Fibroblast of the aortic adventitia (primary cell): ENCODE measurements at regions not wholly inside any gene's neighbourhood (a gene's known extent, or its start where the extent isn't known, plus 50 kb on each side); places are given as distances from the start of the nearest gene placed in this dataset.

Experiments
- DNase-seq: peaks from one replicate; pipeline ENCODE4 v3.0.0-alpha.2; 2010; ENCODE audit warnings: low read depth
- H3K4me3 ChIP-seq: 2 replicates; pipeline ENCODE4 v1.5.1; 2011; ENCODE audit warnings: low read depth, mild to moderate bottlenecking, control low read depth, low read length, moderate library complexity
- CTCF ChIP-seq: IDR thresholded peaks from 2 replicates; pipeline ENCODE4 v1.5.1; 2011; ENCODE audit warnings: mild to moderate bottlenecking, low read length, control low read depth, inconsistent platforms; ENCODE audit not compliant: insufficient read depth

DNA sequence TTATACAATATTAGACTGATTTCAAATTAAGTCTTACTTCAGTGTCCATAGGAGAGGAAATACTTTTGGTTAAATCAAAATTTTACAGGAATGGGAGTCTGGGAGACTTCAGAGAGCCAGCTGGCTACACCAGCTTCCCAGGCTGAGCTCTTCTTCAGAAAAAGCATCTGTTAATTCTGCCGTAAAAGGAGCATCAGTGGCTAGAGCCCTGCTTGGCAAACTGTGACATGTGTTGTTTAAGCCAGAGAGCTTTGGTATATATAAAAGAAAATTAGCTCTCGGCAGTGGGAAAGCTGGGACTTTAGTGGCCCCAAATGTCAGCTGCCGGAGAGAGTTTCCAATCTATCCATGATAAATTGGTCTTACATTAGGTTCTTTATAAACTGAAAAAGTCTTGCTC is 378.8 kb upstream of the TUSC1 start:
- no peak overlapping the region for H3K4me3 ChIP-seq
- TF ChIP-seq CTCF = no peak
- no peak for DNase-seq

DNA sequence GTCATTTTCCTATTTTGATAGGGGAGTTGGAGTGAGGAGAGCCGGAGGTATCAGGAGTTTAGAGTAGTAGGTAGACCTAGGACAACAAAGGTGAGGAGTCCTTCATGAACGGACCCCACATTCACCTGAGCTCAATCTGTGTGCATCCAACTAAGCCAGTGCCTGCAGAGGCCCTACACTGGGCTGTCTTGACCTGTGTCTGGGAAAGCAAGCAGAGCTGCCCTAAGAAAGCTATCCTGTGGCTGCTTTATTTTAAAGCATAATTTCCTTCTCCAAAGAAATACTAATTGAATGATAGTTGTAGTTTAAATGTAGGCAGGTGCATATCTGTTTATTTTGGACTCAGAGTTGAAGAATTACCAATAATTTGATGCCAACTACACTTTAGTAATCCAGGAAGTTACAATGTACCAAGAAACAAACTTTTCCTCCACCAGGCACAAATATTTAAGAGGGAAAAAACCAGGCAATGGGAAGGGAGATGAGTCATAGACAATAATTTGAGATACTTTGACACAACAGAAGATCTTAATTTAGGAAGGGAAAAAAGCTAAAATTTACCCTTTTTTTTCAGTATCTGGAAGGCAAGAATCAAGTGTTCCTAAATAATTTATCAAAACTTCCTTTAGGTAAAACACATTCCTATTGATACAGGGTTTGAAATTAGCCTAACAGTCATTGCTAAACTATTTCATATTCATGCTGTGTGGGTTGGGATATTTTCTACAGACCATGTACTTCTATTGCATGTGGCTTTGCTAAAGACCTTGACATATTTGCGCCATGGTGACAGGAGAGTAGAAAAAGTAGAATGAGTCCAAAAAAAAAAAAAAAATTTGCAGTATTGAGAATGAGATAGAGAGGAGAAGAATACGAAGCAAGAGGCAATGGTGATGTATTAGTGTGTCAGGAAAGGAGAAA is 376.6 kb upstream of the TUSC1 start:
- DNase-seq = no peak
- TF ChIP-seq CTCF = no peak
- no peak overlapping the region for H3K4me3 ChIP-seq

GRCh38 chr9:26053954-26054353 is 375.7 kb upstream of the TUSC1 start:
- TF ChIP-seq CTCF = no peak
- no peak overlapping the region for H3K4me3 ChIP-seq

DNA sequence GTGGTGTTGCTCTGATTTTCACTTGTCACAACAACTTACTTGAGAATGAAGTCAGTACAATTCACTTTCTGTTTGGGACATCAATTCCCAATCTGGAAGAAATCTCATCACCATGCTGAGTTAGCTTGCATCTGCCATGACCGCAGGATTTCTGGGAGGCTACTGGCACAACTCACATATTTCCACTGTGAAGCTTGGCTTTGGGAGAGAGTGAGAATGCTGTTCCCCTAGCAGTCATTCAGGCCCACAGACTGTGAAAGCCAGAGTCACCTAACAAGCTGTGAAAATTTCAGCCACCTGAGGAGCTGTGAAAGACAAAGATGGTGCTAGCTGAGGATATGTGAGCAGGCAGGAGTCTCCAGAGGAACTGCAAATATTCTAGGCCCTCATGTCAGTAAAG is 365.2 kb upstream of the TUSC1 start:
- TF ChIP-seq CTCF = no peak
- no peak overlapping the region for H3K4me3 ChIP-seq
- no peak for DNase-seq

More at GRCh38 chr9:26053954-26054353, 375.7 kb upstream of the TUSC1 start:
- no peak for DNase-seq

- peak; percentile 24 for DNase-seq
- TF ChIP-seq CTCF = no peak
- H3K4me3 ChIP-seq = no peak overlapping the region
Observed at GRCh38 chr9:26034786-26035185, 356.5 kb upstream of the TUSC1 start.

- DNase-seq = peak; percentile 24
Observed at GRCh38 chr9:26033336-26033735, 355.1 kb upstream of the TUSC1 start.

More at GRCh38 chr9:26033336-26033735, 355.1 kb upstream of the TUSC1 start:
- no peak overlapping the region for H3K4me3 ChIP-seq
- TF ChIP-seq CTCF = no peak
